HG03432 (cell line): ENCODE measurements at regions not wholly inside any gene's neighbourhood (a gene's known extent, or its start where the extent isn't known, plus 50 kb on each side); places are given as distances from the start of the nearest gene placed in this dataset.
A peak's percentile ranks its signal among the peaks of the same experiment; 100 is the strongest.

Source experiments
- ATAC-seq: cut with Tn5 transposase; IDR thresholded peaks from one replicate; pipeline ENCODE4 v1.9.1; 2021; ENCODE audit warnings: mild to moderate bottlenecking, moderate library complexity; ENCODE audit not compliant: unreplicated experiment

DNA sequence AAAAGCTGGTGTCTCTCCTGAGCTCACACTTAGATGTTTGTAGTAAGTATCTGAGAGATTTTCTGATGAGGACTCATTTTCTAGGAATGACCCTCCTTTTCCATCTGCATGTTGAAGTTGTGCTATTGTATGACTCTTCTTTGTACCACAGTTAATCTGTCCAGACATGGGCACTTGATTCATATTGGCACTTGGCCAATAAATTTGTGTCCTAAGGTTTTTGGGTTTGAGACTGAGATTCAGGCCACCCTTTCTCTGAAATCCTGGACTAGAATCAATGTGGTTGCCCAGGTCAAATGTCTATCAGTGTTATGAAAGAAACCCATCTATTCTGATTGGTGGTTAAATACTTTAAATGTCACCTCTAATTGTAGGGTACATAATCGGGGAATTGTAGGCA lies 869.0 kb downstream of the SH3BGRL start:
- no peak for ATAC-seq

- no peak for ATAC-seq
Observed at GRCh38 chrX:82081027-82081426, 879.1 kb downstream of the SH3BGRL start.

DNA sequence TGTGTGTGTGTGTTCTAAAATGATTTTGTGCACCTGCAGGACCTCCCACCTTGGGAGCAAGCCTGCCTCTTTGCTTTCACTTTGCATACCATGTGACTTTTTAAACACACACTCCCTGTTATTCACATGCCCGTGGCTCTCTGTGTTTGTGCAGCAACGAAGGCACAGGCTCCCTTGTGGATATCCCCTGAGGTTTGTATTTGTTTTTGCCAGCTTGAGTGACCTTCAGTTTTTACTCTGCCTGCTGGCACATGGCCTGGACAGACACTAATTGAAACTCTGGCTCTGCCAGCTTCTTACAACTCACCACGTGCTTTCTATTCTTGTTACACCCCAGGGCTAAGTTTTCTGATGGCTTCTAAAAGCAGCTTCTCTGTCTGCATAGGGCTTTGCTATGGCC lies 885.8 kb downstream of the SH3BGRL start:
- no peak for ATAC-seq

GRCh38 chrX:82092307-82092706 lies 890.4 kb downstream of the SH3BGRL start:
- no peak for ATAC-seq

DNA sequence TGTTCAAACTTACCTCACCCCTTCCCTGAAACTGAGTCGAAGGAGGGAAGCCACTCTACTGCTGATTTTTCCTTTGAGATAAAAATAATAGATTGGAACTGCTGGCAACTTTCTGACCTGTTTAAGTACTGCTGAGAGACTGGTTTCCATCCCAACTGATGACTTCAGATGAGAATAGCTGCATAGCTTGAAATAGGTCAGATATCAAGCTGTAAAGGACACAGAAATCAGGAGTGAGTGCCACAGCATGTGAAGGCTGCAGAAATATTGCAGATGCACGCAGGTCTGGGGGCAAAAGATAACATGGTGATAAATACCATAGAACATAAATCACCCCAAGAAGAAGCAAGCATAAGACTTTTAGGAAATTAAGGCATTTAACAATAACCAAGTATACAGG lies 923.2 kb downstream of the SH3BGRL start:
- no peak for ATAC-seq

GRCh38 chrX:82127228-82128123 lies 925.6 kb downstream of the SH3BGRL start:
- ATAC-seq, result peak; percentile 97

- no peak for ATAC-seq
Observed at GRCh38 chrX:82134378-82134777, 932.5 kb downstream of the SH3BGRL start.

- ATAC-seq, result no peak
Observed at GRCh38 chrX:82141942-82142341, 940.0 kb downstream of the SH3BGRL start.

DNA sequence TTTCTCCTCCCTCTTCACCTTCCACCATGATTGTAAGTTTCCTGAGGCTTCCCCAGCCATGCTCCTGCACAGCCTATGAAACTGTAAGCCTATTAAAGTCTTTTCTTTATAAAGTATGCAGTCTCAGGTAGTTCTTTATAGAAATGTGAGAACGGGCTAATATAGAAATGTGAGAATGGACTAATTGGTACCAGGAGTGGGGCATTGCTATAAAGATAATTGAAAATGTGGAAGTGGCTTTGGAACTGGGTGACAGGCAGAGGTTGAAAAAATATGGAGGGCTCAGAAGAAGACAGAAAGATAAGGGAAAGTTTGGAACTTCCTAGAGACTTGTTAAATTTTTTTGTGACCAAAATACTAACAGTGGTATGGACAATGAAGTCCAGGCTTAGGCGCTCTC lies 959.3 kb downstream of the SH3BGRL start:
- no peak for ATAC-seq

GRCh38 chrX:82163701-82164100 lies 961.8 kb downstream of the SH3BGRL start:
- ATAC-seq, result no peak

DNA sequence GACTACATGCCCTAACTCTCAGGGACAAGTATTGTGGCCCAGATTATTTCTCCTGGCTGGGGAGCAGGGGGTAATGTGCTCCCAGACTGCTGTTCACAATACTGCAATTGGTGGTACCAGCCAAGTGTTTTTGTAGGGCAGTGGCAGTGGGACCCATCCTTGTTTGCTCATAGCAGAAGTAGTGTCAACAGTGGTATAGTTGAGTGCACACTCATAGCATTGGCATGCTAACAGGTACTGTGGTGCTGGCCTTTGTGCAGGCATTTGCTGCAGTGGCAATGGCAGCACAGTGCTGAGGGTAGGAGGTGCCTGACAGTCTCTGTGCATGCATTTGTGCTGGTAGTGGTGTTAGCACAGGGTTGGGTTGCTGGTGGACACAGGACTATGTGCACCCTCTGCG lies 995.0 kb downstream of the SH3BGRL start:
- no peak for ATAC-seq

GRCh38 chrX:82208975-82209374 lies 1007.1 kb downstream of the SH3BGRL start:
- ATAC-seq, result no peak

- peak; percentile 83 for ATAC-seq
Observed at GRCh38 chrX:82218361-82218760, 1016.5 kb downstream of the SH3BGRL start.

DNA sequence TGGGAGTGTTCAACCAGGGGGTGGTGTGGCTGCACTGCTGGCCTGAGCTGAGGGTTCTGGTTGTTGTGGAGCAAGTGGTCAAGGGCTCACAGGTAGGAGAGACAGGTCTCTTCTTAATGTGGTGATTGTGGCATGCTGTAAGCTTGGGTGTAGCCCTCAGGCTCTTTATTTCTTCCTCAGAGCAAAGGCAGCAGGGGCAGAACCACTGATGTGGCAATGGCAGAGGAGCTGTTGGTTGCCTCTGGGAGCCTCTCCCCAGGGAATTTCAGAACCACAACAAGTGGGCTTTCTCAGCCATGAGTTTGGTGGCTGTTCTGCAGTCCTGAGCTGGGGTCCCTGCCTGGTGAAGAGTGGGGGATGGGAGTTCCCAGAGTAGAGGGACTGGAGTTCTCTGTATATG lies 1017.2 kb downstream of the SH3BGRL start:
- ATAC-seq, result no peak

GRCh38 chrX:82224961-82225360 lies 1023.1 kb downstream of the SH3BGRL start:
- no peak for ATAC-seq

DNA sequence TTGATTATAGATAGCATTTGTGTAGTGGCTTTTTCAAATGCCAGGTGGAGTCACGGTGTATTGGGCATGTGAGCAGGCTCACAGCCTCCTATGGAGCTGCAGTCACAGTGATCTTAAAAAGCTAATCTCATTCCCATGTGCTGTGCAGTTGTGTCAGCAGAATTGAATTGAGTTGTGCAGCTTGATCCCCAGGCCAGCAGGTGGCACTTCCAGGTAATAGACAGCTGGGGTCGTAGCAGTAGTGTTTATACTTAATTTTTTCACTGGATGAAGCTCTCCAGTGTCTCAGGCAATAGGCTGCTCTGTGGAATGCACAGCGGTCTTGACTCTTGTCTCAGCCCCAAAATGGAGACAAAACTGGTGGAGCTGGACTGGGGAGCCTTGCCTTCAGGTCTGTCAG lies 1028.1 kb downstream of the SH3BGRL start:
- ATAC-seq, result no peak

GRCh38 chrX:82232679-82233078 lies 1030.8 kb downstream of the SH3BGRL start:
- no peak for ATAC-seq

DNA sequence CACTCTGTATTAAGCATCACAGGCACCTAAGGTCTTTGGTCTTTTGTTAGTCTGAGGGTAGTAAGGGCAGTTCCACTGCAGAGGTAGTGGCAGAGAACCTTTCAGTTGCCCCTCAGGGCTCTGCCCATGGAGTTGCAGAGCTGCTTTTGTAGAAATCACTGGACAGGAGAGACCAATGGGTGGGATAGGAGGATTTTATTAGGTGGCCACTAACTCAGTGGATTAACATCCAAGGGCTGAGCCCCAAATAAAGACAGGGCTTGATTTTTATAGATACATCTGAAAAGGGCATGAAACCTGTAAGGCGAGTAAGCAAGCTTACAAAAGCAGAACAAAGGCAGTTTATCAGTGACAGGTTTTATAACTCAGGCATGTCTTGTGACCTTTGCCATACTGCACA lies 1035.4 kb downstream of the SH3BGRL start:
- ATAC-seq, result no peak
